Fibroblast of villous mesenchyme (primary cell): ENCODE measurements at regions not wholly inside any gene's neighbourhood (a gene's known extent, or its start where the extent isn't known, plus 50 kb on each side); places are given as distances from the start of the nearest gene placed in this dataset.

ENCODE experiments used
- DNase-seq: peaks from one replicate; pipeline ENCODE4 v3.0.0-alpha.2; 2010; ENCODE audit warnings: low read depth
- H3K4me3 ChIP-seq: 2 replicates; pipeline ENCODE4 v1.5.1; 2011; ENCODE audit warnings: low read depth, mild to moderate bottlenecking, low read length
- TF ChIP-seq, protein P1 (sequence below): IDR thresholded peaks from 2 replicates; pipeline ENCODE4 v1.5.1; 2012; ENCODE audit warnings: low read depth, mild to moderate bottlenecking, low read length; ENCODE audit not compliant: insufficient read depth

DNA sequence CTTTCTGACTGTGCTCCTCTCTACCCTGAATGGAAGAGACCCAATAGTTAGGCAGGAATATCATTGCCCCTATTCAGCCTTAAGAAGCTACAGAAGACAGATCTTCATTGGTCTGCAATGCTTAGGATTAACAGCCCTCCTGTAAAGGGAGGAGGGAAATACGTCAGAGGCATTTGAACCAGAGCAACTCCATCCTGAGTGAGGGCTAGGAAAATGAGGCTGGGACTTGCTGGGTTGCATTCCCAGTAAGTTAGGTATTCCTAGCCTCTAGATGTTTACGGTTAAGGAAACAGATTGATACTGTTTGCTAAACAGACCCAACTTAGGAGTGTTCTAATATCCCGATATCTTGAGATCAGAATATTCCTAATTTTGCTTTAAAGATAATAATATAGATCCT, 63.5 kb downstream of the PCDH18 start:
- H3K4me3 ChIP-seq, result no peak overlapping the region
- no peak for DNase-seq
- TF ChIP-seq, protein P1, sequence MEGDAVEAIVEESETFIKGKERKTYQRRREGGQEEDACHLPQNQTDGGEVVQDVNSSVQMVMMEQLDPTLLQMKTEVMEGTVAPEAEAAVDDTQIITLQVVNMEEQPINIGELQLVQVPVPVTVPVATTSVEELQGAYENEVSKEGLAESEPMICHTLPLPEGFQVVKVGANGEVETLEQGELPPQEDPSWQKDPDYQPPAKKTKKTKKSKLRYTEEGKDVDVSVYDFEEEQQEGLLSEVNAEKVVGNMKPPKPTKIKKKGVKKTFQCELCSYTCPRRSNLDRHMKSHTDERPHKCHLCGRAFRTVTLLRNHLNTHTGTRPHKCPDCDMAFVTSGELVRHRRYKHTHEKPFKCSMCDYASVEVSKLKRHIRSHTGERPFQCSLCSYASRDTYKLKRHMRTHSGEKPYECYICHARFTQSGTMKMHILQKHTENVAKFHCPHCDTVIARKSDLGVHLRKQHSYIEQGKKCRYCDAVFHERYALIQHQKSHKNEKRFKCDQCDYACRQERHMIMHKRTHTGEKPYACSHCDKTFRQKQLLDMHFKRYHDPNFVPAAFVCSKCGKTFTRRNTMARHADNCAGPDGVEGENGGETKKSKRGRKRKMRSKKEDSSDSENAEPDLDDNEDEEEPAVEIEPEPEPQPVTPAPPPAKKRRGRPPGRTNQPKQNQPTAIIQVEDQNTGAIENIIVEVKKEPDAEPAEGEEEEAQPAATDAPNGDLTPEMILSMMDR, result no peak

DNA sequence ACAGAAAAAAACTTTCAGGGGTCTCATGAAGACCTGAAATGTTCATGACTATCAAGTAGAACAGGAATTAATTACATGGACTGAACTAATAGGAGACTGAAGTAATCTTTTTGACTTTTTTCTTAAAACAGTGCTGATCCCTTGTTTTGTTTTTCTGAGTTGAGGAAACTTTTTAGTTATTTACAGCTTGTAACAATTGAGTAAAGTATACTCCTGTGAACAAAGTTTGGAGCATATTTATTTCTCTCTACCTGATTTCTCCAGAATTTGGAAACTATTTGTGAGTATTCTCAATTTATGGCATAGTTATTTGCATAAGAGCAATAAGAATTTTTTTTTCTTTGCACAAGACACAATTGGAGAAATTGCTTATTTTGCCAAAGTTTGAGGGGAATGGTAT, 64.8 kb downstream of the PCDH18 start:
- no peak overlapping the region for H3K4me3 ChIP-seq
- TF ChIP-seq, protein P1, result no peak
- no peak for DNase-seq

DNA sequence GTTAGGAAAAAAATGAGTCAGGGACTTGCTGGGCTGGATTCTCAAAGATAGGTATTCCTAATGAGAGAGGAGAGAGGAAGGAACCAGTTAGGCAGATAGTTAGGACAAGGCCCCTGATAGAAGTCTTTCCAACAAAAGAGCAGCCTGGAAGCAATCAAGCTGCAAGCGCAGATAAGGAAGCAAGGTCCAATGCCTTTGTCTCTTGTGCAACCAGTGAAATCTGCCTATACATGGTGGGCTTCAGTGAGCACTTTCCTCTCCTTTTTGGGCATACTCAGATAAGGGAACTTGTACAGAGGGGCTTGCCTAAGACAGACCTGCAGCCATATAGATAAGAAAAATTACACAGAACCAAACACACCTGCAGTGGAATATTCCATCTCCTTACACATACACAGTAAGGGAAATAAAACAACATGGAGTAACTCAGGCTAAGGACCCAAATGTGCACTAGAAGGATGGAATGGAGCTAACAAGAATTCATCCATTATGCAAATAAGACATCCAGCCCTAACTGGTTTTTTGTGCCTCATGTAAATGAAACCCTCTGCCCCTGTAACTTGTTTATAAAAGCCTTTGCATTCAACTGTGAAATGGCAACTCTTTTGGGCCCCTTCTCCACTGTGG, 68.8 kb downstream of the PCDH18 start:
- no peak for DNase-seq
- H3K4me3 ChIP-seq, result no peak overlapping the region
- TF ChIP-seq, protein P1, result no peak

DNA sequence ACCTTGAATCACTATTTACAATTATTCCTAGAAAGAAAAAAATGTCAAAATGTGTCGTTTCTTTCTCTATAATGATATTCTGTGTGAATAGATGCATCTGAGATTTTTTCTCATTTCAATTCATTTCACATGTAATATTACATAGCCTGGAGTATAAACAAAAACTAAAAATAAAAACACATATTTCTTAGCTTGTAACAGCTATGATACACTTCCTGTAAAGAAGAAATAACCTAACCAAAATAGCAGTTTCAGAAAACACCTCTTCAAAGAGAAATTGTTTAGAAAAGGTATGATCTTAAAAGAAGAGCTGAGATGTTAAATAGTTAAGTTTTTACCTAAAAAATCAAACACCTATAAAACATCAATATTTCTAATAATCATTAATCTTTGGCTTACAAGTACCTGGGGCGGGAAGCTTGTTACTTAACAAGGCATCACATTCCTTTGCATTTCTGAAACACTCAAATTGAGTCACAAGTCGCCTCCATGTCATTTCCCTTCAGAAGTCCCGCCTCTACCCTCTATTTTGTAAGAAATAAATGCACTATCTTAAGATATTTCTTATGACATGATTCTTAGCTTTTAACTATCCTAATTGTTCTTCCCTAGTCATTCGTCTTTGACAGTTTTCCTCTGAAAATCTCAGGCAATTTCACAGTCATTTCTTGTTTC, 76.5 kb downstream of the PCDH18 start:
- no peak for DNase-seq
- TF ChIP-seq, protein P1, result no peak
- no peak overlapping the region for H3K4me3 ChIP-seq

DNA sequence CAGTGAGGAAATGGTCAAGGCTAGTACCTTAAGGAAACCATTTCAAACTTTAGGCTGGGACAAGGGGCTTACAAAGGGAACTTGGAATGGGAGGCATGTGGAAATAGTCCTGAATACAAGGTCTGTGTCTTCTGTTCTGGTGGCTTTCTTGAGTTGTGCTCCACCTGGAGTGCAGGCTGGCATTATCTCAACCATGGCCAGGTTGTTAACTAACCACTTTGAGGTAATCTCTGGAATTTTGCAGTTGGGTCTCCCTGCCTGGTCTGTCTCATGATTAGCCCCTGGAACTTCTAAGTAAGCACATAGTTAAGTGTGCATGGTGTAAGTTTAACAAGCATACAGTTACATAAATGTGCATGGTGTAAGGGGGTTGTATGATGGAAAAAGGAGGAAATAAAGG, 77.5 kb downstream of the PCDH18 start:
- DNase-seq, result no peak
- no peak overlapping the region for H3K4me3 ChIP-seq
- TF ChIP-seq, protein P1, result no peak

DNA sequence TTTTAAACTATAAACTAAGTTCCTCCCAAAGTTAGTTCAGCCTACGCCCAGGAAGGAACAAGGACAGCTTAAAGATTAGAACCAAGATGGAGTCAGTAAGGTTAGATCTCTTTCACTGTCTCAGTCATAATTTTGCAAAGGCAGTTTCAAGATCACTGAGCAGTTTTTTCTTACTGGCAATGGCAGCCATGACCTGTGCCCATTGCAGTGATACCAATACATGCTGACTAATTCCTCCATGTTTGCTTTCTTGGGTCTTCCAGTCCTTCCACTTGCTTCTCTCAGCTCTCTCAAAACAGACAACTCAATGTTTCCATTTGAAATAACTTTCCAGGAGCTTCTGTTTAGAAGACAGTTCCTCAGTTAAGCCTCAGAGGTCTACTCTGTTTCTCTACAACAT, 79.5 kb downstream of the PCDH18 start:
- TF ChIP-seq, protein P1, result no peak
- no peak overlapping the region for H3K4me3 ChIP-seq
- no peak for DNase-seq
